ENCODE measurements at regions not wholly inside any gene's neighbourhood (a gene's known extent, or its start where the extent isn't known, plus 50 kb on each side); places are given as distances from the start of the nearest gene placed in this dataset.
"Not testable (repeated sequence)": the region's sequence is repeated elsewhere in the genome, so short reads cannot be mapped to it uniquely, and the experiment has no call there.

DNA sequence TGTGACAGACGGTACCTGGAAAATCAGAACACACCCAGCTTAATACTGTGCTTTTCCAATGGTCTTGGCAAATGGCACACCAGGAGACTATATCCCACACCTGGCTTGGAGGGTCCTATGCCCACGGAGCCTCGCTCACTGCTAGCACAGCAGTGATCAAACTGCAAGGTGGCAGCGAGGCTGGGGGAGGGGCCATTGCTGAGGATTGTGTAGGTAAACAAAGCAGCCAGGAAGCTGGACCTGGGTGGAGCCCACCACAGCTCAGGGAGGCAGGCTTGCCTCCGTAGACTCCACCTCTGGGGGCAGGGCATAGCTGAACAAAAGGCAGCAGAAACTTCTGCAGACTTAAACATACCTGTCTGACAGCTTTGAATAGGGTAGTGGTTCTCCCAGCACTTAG, 498.0 kb downstream of the C12orf50 start:
- H3K27ac Mint-ChIP-seq; H3K27me3 Mint-ChIP-seq (ENCODE audit: insufficient read depth); DNase-seq (ENCODE audit: low spot score); H3K4me3 Mint-ChIP-seq; H3K36me3 Mint-ChIP-seq (ENCODE audit: low read depth); H3K4me1 Mint-ChIP-seq (ENCODE audit: low read depth); intact Hi-C loops (cut with micrococcal nuclease): not testable (repeated sequence)
- H3K9me3 Mint-ChIP-seq: peaks cover 10% of the 10 kb centered on the region

DNA sequence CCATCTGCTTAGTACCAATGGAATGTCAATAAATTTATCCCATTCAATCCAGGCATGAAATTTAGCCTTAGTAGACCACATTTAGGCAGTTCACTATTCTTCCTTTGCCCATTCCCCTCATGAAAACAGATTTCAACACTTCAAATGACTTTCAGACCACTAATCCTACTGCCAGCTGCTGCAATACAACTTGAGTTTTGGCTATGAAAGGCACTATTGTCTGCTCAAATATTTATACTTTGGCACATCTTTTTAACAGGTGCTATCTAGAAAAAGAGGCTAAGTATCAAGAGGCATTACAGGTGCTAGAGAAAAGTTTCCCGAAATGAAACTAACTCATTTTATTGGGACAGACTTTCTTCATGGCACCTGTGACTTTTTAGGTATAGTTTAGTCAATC, 499.8 kb downstream of the C12orf50 start:
- Mint-ChIP-seq H3K4me3 (no peak overlapping the region), H3K36me3 (ENCODE audit: low read depth) (no peaks in the 10 kb centered on the region), H3K27me3 (ENCODE audit: insufficient read depth) (no peaks in the 10 kb centered on the region), H3K27ac (no peak overlapping the region), H3K4me1 (ENCODE audit: low read depth) (no peaks in the 10 kb centered on the region), H3K9me3 (peaks cover 10% of the 10 kb centered on the region)
- no peak for DNase-seq (ENCODE audit: low spot score)
- intact Hi-C loops (cut with micrococcal nuclease): no loop called here

DNA sequence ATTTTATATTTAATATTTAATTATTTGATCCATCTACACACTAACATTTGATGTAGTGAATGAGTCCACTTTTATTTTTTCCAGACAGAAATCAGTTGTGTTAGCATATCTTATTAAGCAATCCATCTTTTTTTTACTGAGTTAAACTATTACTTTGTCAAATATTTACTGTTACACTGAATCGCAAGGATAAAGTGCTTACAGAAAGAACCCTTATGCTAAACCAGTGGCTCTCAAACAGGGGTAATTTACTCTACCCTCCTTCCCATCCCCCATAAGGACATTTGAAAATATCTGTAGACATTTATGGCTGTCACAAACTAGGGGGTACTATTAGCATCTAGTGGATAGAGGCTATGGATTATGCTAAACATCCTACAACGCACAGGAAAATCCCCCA, 508.2 kb downstream of the C12orf50 start:
- DNase-seq (ENCODE audit: low spot score): no peak
- Mint-ChIP-seq H3K4me3 (no peak overlapping the region), H3K27me3 (ENCODE audit: insufficient read depth) (no peaks in the 10 kb centered on the region), H3K27ac (no peak overlapping the region), H3K36me3 (ENCODE audit: low read depth) (no peaks in the 10 kb centered on the region), H3K9me3 (no peaks in the 10 kb centered on the region), H3K4me1 (ENCODE audit: low read depth) (no peaks in the 10 kb centered on the region)
- intact Hi-C loops (cut with micrococcal nuclease): no loop called here

DNA sequence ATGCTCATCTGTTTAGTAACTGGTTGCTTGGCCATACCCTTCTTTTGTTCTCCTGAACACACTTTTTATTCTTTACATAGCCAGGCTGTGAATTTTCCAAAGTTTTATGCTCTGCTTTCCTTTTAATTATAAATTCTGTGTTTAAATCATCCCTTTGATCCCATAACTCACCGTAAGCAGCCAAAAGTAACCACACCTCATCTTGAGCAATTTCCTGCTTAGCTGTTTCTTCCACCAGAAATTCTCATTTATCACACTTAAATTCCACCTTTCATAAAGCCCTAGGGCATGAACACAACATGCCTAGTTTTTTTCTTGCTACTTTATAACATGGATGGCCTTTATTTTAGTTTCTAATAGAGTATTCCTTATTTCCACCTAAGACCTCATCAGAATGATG, 510.7 kb downstream of the C12orf50 start:
- Mint-ChIP-seq H3K4me3 (no peak overlapping the region), H3K9me3 (no peaks in the 10 kb centered on the region), H3K4me1 (ENCODE audit: low read depth) (no peaks in the 10 kb centered on the region), H3K27ac (no peak overlapping the region), H3K36me3 (ENCODE audit: low read depth) (no peaks in the 10 kb centered on the region), H3K27me3 (ENCODE audit: insufficient read depth) (no peaks in the 10 kb centered on the region)
- no peak for DNase-seq (ENCODE audit: low spot score)
- intact Hi-C loops (cut with micrococcal nuclease): no loop called here

DNA sequence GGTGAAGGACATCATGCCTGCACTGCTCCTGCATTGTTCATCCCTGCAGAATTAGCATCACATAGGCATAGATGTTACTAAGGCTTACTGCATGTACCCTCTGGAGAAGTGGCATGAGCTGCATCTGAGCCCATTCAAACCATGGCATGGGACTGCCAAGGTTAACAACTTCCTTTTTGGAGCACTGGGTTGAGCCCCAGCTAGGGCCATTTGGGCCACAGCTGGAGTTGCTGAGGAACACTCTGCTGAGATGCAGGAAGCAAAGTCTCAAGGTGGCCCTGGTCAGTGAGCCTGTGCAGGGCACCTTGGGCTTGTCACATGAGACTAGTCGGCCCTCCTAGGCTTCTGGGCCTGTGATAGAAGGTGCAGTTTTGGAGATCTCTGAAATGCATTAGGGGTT, 511.2 kb downstream of the C12orf50 start:
- Mint-ChIP-seq H3K9me3 (no peaks in the 10 kb centered on the region), H3K36me3 (ENCODE audit: low read depth) (no peaks in the 10 kb centered on the region), H3K27me3 (ENCODE audit: insufficient read depth) (no peaks in the 10 kb centered on the region), H3K27ac (no peak overlapping the region), H3K4me1 (ENCODE audit: low read depth) (no peaks in the 10 kb centered on the region), H3K4me3 (no peak overlapping the region)
- DNase-seq (ENCODE audit: low spot score): no peak
- intact Hi-C loops (cut with micrococcal nuclease): no loop called here

DNA sequence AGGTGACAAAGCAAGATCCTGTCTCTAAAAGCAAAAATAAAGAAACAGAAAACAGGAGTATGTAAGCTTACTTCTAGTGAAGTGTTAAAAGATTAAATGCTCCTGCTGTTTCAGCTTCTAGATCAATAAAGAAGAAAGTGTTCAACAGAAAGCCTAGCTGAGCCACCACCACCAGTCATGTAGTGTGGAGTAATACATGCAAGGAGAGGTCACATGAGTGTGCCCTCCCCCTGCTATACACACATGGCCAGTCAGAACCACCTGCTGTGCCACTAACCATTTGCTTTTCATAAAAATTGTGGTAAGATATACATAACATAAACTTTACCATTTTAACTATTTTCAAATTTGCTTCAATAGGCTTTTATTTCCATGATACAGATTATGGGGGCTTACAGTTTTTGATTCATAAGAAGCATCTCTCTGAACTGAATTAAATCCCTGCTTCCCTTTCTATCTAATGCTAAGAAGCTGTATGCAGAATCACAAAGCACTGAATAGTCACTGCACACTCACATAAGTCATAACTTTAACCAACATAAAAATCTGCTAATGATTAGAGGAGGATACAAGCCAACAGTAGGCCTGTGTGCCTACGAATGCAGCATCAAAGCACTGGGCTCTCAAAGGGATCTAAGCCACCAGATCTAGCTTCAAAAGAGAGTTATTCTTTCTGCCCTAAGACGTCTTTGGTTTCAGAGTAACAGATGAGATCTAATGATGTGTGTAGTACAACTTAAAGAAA, 515.5 kb downstream of the C12orf50 start:
- intact Hi-C loops (cut with micrococcal nuclease): no loop called here
- no peak for DNase-seq (ENCODE audit: low spot score)
- Mint-ChIP-seq H3K4me1 (ENCODE audit: low read depth) (no peaks in the 10 kb centered on the region), H3K9me3 (no peaks in the 10 kb centered on the region), H3K36me3 (ENCODE audit: low read depth) (no peaks in the 10 kb centered on the region), H3K4me3 (no peak overlapping the region), H3K27me3 (ENCODE audit: insufficient read depth) (no peaks in the 10 kb centered on the region), H3K27ac (no peak overlapping the region)

DNA sequence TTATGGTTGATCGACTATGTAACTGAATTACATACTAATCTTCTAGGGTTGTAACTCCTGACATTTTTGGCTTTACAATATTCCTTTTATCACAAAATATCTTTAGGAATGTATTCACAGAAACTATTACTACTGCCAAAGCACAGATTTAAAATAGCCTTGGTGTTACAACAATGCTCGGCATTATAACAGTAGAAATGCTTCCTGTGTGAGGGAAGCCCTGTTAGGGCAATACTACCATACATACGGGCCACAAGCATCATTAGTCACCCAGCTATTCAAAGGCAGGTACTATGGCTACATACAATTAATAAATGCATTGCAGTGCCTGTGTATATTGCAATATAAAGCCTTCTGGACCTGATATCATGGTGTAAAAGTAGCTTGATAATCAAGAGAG, 517.8 kb downstream of the C12orf50 start:
- H3K36me3 Mint-ChIP-seq (ENCODE audit: low read depth): no peaks in the 10 kb centered on the region
- intact Hi-C loops (cut with micrococcal nuclease): no loop called here
- peaks cover 3% of the 10 kb centered on the region for H3K9me3 Mint-ChIP-seq
- no peaks in the 10 kb centered on the region for H3K4me1 Mint-ChIP-seq (ENCODE audit: low read depth)
- DNase-seq (ENCODE audit: low spot score): no peak
- no peak overlapping the region for H3K4me3 Mint-ChIP-seq
- no peak overlapping the region for H3K27ac Mint-ChIP-seq
- no peaks in the 10 kb centered on the region for H3K27me3 Mint-ChIP-seq (ENCODE audit: insufficient read depth)

DNA sequence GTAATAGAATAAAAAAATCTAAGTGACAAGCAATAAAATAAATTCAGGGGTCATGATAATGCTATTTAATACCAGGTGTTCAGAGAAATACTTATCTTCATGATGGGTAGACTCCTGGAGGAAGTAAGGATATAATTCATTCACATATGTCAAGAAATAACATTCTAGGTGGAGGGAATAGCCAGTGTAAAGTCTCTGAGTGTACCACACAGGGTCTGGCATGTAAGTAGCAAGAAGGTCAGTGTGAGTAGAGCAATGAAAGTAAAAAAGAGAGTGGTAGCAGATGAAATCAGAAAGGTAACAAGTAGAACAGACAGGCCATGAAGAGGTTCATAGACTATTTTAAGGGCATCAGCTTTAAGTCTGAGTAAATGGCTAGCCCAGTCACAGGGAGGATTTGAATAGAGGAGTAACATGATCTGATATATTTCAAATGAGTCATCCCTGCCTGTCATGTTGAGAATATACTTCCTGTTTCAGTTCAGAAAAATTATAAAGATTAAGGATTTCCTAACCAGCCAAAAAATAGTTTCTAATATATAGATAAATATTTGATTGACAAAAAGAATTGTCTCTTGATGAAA, 519.9 kb downstream of the C12orf50 start:
- H3K27ac Mint-ChIP-seq: no peak overlapping the region
- no peaks in the 10 kb centered on the region for H3K27me3 Mint-ChIP-seq (ENCODE audit: insufficient read depth)
- H3K36me3 Mint-ChIP-seq (ENCODE audit: low read depth): no peaks in the 10 kb centered on the region
- peaks cover 3% of the 10 kb centered on the region for H3K9me3 Mint-ChIP-seq
- H3K4me1 Mint-ChIP-seq (ENCODE audit: low read depth): no peaks in the 10 kb centered on the region
- DNase-seq (ENCODE audit: low spot score): no peak
- no peak overlapping the region for H3K4me3 Mint-ChIP-seq
- intact Hi-C loops (cut with micrococcal nuclease): no loop called here

DNA sequence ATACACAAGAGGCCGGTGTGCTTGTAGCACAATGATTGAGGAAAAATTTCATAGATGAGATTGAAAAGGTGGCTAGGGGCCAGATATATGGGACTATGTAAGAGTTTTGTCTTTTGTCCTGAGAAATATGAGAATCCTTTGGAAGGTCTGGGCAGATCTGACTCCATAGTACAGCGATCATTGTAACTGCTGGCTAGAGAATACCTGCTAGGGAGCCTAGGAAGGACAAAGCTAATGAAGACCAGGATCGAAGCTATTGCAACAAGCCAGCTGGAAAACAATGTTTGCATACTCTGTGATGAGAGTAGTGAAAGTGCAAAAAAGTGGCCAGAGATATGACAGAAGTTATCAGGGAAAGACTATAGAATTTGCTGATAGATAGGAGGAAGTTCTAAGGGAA, 537.6 kb downstream of the C12orf50 start:
- intact Hi-C loops (cut with micrococcal nuclease): no loop called here
- Mint-ChIP-seq H3K27ac (no peak overlapping the region), H3K4me1 (ENCODE audit: low read depth) (no peaks in the 10 kb centered on the region), H3K27me3 (ENCODE audit: insufficient read depth) (no peaks in the 10 kb centered on the region), H3K9me3 (peaks cover 4% of the 10 kb centered on the region), H3K36me3 (ENCODE audit: low read depth) (no peaks in the 10 kb centered on the region), H3K4me3 (no peak overlapping the region)
- DNase-seq (ENCODE audit: low spot score): no peak

DNA sequence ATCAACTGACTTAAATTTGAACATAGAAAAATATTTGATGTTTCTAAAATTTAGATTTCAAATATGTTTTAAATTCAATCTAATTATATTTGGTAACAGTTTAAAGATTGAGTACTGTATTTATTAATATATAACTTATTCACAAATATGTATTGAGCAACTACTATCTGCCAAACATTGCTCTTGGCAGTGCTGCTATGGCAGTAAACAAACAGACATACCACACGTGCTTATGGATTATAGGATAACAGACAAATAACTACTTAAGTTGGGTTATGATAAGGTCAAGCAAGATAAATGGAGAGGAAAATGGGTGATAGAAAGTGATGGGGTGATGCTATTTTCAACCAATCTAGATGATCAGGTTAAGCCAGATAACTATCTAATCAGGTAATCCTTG, 538.1 kb downstream of the C12orf50 start:
- Mint-ChIP-seq H3K9me3 (peaks cover 4% of the 10 kb centered on the region), H3K27me3 (ENCODE audit: insufficient read depth) (no peaks in the 10 kb centered on the region), H3K36me3 (ENCODE audit: low read depth) (no peaks in the 10 kb centered on the region), H3K4me1 (ENCODE audit: low read depth) (no peaks in the 10 kb centered on the region), H3K4me3 (no peak overlapping the region), H3K27ac (no peak overlapping the region)
- DNase-seq (ENCODE audit: low spot score): no peak
- intact Hi-C loops (cut with micrococcal nuclease): no loop called here

DNA sequence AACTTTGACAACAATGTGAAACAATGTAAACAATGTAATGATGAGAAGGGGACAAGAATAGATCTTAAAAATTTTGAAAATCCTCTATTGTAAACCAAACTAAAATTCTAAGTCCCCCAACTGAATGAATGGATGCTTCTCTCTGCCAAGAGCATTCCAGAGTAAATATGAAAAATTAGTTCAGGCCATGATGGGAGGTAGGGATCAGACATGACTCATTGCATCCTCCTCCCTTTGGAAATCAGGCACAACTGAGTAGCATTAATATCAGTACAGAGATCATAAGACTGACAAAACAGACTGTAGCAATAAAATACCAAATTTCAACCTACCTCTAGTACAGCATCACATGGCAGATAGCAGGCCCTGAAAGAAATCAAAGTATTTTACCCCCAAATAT, 559.9 kb downstream of the C12orf50 start:
- H3K4me1 Mint-ChIP-seq (ENCODE audit: low read depth): no peaks in the 10 kb centered on the region
- no peak overlapping the region for H3K4me3 Mint-ChIP-seq
- intact Hi-C loops (cut with micrococcal nuclease): no loop called here
- H3K27me3 Mint-ChIP-seq (ENCODE audit: insufficient read depth): no peaks in the 10 kb centered on the region
- H3K36me3 Mint-ChIP-seq (ENCODE audit: low read depth): no peaks in the 10 kb centered on the region
- H3K9me3 Mint-ChIP-seq: no peaks in the 10 kb centered on the region
- no peak overlapping the region for H3K27ac Mint-ChIP-seq
- DNase-seq (ENCODE audit: low spot score): no peak

DNA sequence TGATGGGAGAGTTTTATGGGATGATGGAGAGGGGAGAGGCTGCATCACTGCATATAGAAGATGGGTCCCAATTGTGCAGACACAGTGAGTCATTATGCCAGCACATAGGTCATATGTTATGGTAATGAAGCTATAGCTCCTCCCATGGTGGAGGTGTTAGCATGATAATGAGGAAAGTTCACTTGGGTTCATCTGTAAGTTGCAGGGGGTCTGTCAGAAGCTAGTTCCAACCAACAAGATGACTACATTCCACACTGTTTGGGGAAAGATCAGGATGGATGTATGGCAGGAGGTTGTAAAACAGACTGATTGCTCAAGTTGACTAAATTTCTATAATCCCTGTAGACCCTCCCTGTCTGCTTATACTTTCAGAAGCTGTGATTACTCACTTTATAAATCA, 561.3 kb downstream of the C12orf50 start:
- Mint-ChIP-seq H3K27ac (no peak overlapping the region), H3K4me1 (ENCODE audit: low read depth) (no peaks in the 10 kb centered on the region), H3K36me3 (ENCODE audit: low read depth) (no peaks in the 10 kb centered on the region), H3K9me3 (no peaks in the 10 kb centered on the region), H3K4me3 (no peak overlapping the region), H3K27me3 (ENCODE audit: insufficient read depth) (no peaks in the 10 kb centered on the region)
- DNase-seq (ENCODE audit: low spot score): no peak
- intact Hi-C loops (cut with micrococcal nuclease): no loop called here

DNA sequence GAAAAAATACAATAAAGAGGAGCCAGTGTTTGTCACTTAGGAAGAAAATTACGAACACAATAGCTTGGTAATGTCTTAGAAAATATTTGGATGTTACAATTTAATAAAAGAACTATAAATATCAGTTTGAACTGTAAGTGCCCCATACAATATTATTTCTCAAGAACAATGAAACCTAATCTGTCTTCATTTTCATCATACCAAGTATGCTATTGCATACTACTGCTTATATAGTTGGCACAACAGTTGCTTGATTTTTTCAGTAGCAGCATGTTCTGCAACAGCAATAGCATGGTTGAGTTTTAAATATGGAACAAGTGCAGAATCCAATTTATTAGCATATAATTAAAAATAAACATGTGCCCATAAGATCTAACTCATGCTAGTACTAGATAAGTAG, 564.6 kb downstream of the C12orf50 start:
- intact Hi-C loops (cut with micrococcal nuclease): no loop called here
- Mint-ChIP-seq H3K4me3 (no peak overlapping the region), H3K4me1 (ENCODE audit: low read depth) (no peaks in the 10 kb centered on the region), H3K36me3 (ENCODE audit: low read depth) (no peaks in the 10 kb centered on the region), H3K27ac (no peak overlapping the region), H3K27me3 (ENCODE audit: insufficient read depth) (no peaks in the 10 kb centered on the region), H3K9me3 (peaks cover 5% of the 10 kb centered on the region)
- DNase-seq (ENCODE audit: low spot score): no peak

DNA sequence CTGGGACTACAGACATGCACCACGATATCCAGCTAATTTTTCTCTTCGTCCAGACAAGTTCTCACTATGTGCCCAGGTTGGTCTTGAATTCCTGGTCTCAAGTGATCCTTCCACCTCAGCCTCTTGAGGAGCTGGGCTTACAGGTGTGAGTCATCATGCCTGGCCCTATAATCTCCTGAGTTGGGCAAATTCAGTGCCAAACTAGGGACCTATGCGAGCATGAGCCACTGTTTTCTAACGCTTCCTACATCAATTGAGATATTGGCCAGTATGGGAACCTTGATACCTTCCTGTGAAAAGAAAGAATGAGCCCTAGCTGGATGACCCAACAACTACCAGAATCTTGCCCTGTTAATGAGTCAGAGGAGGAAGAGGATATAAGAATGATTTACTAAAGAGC, 585.2 kb downstream of the C12orf50 start:
- intact Hi-C loops (cut with micrococcal nuclease): no loop called here
- no peaks in the 10 kb centered on the region for H3K4me1 Mint-ChIP-seq (ENCODE audit: low read depth)

More for the DNA sequence above, 585.2 kb downstream of the C12orf50 start:
- Mint-ChIP-seq H3K4me3 (no peak overlapping the region), H3K36me3 (ENCODE audit: low read depth) (no peaks in the 10 kb centered on the region), H3K27ac (no peak overlapping the region), H3K9me3 (peaks cover 5% of the 10 kb centered on the region), H3K27me3 (ENCODE audit: insufficient read depth) (no peaks in the 10 kb centered on the region)
- no peak for DNase-seq (ENCODE audit: low spot score)

All from activated T-helper 1 cell treated with anti-CD3 and anti-CD28 coated beads, Interleukin-12 subunit alpha, Interleukin-12 subunit beta, Interleukin-2, Interleukin-4 antibody, amounts not matched to agents 30 ng/mL and 10 ng/mL and 1 ng/mL, durations not matched to agents 14 hours and 24 hours and 36 hours (primary cell).